ENCODE measurements at regions not wholly inside any gene's neighbourhood (a gene's known extent, or its start where the extent isn't known, plus 50 kb on each side); places are given as distances from the start of the nearest gene placed in this dataset.

GRCh38 chr10:43960981-43961380 is 312.3 kb upstream of the ZNF32 start:
- no peak for ATAC-seq (ENCODE audit: insufficient read depth, low read depth)
- H3K4me2 ChIP-seq (ENCODE audit: insufficient read depth, low read length): no peak overlapping the region
- TF ChIP-seq EZH2 (IDR thresholded peaks at IDR 0.05; ENCODE audit: borderline replicate concordance, low read depth, low read length, severe bottlenecking): no peak
- no peak for TF ChIP-seq CTCF (IDR thresholded peaks at IDR 0.05; ENCODE audit: borderline replicate concordance, extremely low read depth, low read length, poor library complexity, severe bottlenecking)
- H3K36me3 ChIP-seq (ENCODE audit: insufficient read depth, low read length): no peaks in the 10 kb centered on the region
- no peaks in the 10 kb centered on the region for H4K20me1 ChIP-seq (ENCODE audit: insufficient read depth, low read length)
- no peak overlapping the region for H3K4me3 ChIP-seq (ENCODE audit: low read depth in 1 of 2, low read length in 2 of 2)
- H3K9ac ChIP-seq (ENCODE audit: low read depth, low read length): no peak overlapping the region
- H3K4me1 ChIP-seq (ENCODE audit: insufficient read depth, low read length): no peaks in the 10 kb centered on the region
- no peaks in the 10 kb centered on the region for H3K9me3 ChIP-seq (ENCODE audit: insufficient read depth, low read length, severe bottlenecking)
- H3K27ac ChIP-seq (ENCODE audit: low read length): no peak overlapping the region
- peaks cover 14% of the 10 kb centered on the region for H3K27me3 ChIP-seq (ENCODE audit: insufficient read depth, low read length, poor library complexity)
- DNase-seq: no peak
- H2AFZ ChIP-seq (ENCODE audit: low read depth, low read length): no peak overlapping the region
- H3K79me2 ChIP-seq (ENCODE audit: insufficient read depth, low read length): no peaks in the 10 kb centered on the region

- Histone ChIP-seq H3K79me2 (ENCODE audit: insufficient read depth, low read length) (no peaks in the 10 kb centered on the region), H3K27me3 (ENCODE audit: insufficient read depth, low read length, poor library complexity) (peaks cover 10% of the 10 kb centered on the region), H3K27ac (ENCODE audit: low read length) (no peak overlapping the region), H3K4me2 (ENCODE audit: insufficient read depth, low read length) (no peak overlapping the region), H3K9ac (ENCODE audit: low read depth, low read length) (no peak overlapping the region), H4K20me1 (ENCODE audit: insufficient read depth, low read length) (no peaks in the 10 kb centered on the region), H3K9me3 (ENCODE audit: insufficient read depth, low read length, severe bottlenecking) (no peaks in the 10 kb centered on the region), H3K4me3 (ENCODE audit: low read depth in 1 of 2, low read length in 2 of 2) (no peak overlapping the region), H2AFZ (ENCODE audit: low read depth, low read length) (no peak overlapping the region), H3K4me1 (ENCODE audit: insufficient read depth, low read length) (no peaks in the 10 kb centered on the region), H3K36me3 (ENCODE audit: insufficient read depth, low read length) (no peaks in the 10 kb centered on the region)
- TF ChIP-seq CTCF (IDR thresholded peaks at IDR 0.05; ENCODE audit: borderline replicate concordance, extremely low read depth, low read length, poor library complexity, severe bottlenecking) (no peak), EZH2 (IDR thresholded peaks at IDR 0.05; ENCODE audit: borderline replicate concordance, low read depth, low read length, severe bottlenecking) (no peak)
- DNase-seq (no peak), ATAC-seq (ENCODE audit: insufficient read depth, low read depth) (no peak)
Observed at GRCh38 chr10:43960477-43960876, 311.8 kb upstream of the ZNF32 start.

- H3K4me2 ChIP-seq (ENCODE audit: insufficient read depth, low read length): no peak overlapping the region
- ATAC-seq (ENCODE audit: insufficient read depth, low read depth): no peak
- no peak for DNase-seq
- H3K27me3 ChIP-seq (ENCODE audit: insufficient read depth, low read length, poor library complexity): peaks cover 10% of the 10 kb centered on the region
- H3K9me3 ChIP-seq (ENCODE audit: insufficient read depth, low read length, severe bottlenecking): no peaks in the 10 kb centered on the region
- H3K9ac ChIP-seq (ENCODE audit: low read depth, low read length): no peak overlapping the region
- H4K20me1 ChIP-seq (ENCODE audit: insufficient read depth, low read length): no peaks in the 10 kb centered on the region
- TF ChIP-seq EZH2 (IDR thresholded peaks at IDR 0.05; ENCODE audit: borderline replicate concordance, low read depth, low read length, severe bottlenecking) (no peak), CTCF (IDR thresholded peaks at IDR 0.05; ENCODE audit: borderline replicate concordance, extremely low read depth, low read length, poor library complexity, severe bottlenecking) (no peak)
- no peaks in the 10 kb centered on the region for H3K79me2 ChIP-seq (ENCODE audit: insufficient read depth, low read length)
- H2AFZ ChIP-seq (ENCODE audit: low read depth, low read length): no peak overlapping the region
- H3K4me3 ChIP-seq (ENCODE audit: low read depth in 1 of 2, low read length in 2 of 2): no peak overlapping the region
- H3K36me3 ChIP-seq (ENCODE audit: insufficient read depth, low read length): no peaks in the 10 kb centered on the region
- no peak overlapping the region for H3K27ac ChIP-seq (ENCODE audit: low read length)
- no peaks in the 10 kb centered on the region for H3K4me1 ChIP-seq (ENCODE audit: insufficient read depth, low read length)
Observed at GRCh38 chr10:43960135-43960415, 311.4 kb upstream of the ZNF32 start.
